ENCODE measurements at regions not wholly inside any gene's neighbourhood (a gene's known extent, or its start where the extent isn't known, plus 50 kb on each side); places are given as distances from the start of the nearest gene placed in this dataset.

DNA sequence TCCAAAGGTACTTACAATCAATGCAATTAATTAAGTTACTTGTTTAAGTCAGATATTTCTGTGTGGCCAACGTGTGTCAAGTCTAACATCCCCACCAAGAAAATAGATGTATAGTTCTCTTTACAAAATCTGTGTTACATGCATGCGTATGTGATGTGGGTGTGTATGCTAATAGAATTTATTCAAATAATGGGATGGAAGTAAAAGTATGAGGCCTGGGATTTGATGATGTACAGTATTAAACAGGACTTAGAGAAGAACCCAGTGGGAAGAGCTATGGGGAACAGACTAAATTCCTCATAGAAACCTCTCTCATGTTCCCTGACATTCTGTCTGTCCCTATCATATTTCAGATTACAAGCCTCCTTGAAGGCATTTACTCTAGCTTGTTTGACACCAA lies 72.5 kb downstream of the IFI44 start:
- no peak for DNase-seq
- intact Hi-C loops (cut with micrococcal nuclease; ENCODE audit: unreplicated experiment) = no loop called here
- Mint-ChIP-seq H3K4me1 (ENCODE audit: low read depth, unreplicated experiment) (no peaks in the 10 kb centered on the region), H3K4me3 (ENCODE audit: low read depth, unreplicated experiment) (no peak overlapping the region), H3K9me3 (ENCODE audit: low read depth, unreplicated experiment) (no peaks in the 10 kb centered on the region), H3K36me3 (ENCODE audit: insufficient read depth, unreplicated experiment) (no peaks in the 10 kb centered on the region), H3K27me3 (ENCODE audit: unreplicated experiment) (no peaks in the 10 kb centered on the region), H3K27ac (ENCODE audit: unreplicated experiment) (no peak overlapping the region)
- TF ChIP-seq, protein P1, sequence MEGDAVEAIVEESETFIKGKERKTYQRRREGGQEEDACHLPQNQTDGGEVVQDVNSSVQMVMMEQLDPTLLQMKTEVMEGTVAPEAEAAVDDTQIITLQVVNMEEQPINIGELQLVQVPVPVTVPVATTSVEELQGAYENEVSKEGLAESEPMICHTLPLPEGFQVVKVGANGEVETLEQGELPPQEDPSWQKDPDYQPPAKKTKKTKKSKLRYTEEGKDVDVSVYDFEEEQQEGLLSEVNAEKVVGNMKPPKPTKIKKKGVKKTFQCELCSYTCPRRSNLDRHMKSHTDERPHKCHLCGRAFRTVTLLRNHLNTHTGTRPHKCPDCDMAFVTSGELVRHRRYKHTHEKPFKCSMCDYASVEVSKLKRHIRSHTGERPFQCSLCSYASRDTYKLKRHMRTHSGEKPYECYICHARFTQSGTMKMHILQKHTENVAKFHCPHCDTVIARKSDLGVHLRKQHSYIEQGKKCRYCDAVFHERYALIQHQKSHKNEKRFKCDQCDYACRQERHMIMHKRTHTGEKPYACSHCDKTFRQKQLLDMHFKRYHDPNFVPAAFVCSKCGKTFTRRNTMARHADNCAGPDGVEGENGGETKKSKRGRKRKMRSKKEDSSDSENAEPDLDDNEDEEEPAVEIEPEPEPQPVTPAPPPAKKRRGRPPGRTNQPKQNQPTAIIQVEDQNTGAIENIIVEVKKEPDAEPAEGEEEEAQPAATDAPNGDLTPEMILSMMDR (IDR thresholded peaks at IDR 0.05; ENCODE audit: unreplicated experiment) = no peak
- no TSS peak for BruUV-seq (replicated peaks)
- CTCF ChIA-PET = interaction anchor here (0.5 kb wide), 1 partner anchor 582 kb away, joined by 3 read pairs; no protein-coding TSS in a partner anchor

DNA sequence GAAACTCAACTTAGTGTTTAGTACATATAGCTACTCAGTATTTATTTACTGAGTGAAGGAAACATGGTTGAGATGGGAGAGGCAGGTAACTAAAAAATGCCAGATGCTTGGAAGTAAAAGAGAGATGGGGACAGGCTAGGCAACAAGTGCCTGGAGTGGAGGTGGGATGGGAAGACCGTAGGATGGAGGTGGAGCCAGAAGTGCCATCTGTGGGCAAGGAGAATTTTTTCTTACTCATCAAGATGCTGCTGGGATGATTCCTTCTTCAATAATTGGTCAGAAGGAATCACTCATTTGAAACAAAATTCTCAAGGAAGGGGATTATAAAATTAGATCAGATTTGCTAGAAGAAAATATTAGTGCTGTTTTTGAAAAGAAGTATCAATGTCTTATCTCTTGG lies 72.9 kb downstream of the IFI44 start:
- no peak for DNase-seq
- Mint-ChIP-seq H3K36me3 (ENCODE audit: insufficient read depth, unreplicated experiment) (no peaks in the 10 kb centered on the region), H3K4me1 (ENCODE audit: low read depth, unreplicated experiment) (no peaks in the 10 kb centered on the region), H3K27ac (ENCODE audit: unreplicated experiment) (no peak overlapping the region), H3K27me3 (ENCODE audit: unreplicated experiment) (no peaks in the 10 kb centered on the region), H3K9me3 (ENCODE audit: low read depth, unreplicated experiment) (no peaks in the 10 kb centered on the region), H3K4me3 (ENCODE audit: low read depth, unreplicated experiment) (no peak overlapping the region)
- TF ChIP-seq, protein P1 (IDR thresholded peaks at IDR 0.05; ENCODE audit: unreplicated experiment) = no peak
- BruUV-seq (replicated peaks) = no TSS peak
- CTCF ChIA-PET = interaction anchor here (0.5 kb wide), 1 partner anchor 582 kb away, joined by 3 read pairs; no protein-coding TSS in a partner anchor
- intact Hi-C loops (cut with micrococcal nuclease; ENCODE audit: unreplicated experiment) = no loop called here

DNA sequence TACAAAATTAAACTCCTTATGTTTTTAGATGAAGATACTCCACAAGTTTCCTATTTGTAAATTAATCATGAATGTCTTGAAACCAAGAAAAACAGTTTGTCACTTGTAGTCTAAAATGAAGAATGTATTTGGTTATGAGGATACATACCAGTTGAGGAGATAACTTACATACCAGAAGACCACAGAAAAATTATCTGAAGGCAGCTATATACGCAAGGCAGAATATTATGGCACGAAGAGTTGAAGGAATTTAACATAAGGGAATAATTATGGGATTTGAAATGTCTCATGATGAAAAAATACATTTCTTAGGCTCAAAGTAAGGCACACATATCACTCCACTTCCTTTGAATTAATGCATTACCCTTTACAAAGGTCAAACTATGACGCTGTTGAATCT lies 73.3 kb downstream of the IFI44 start:
- Mint-ChIP-seq H3K27ac (ENCODE audit: unreplicated experiment) (no peak overlapping the region), H3K4me3 (ENCODE audit: low read depth, unreplicated experiment) (no peak overlapping the region), H3K27me3 (ENCODE audit: unreplicated experiment) (no peaks in the 10 kb centered on the region), H3K4me1 (ENCODE audit: low read depth, unreplicated experiment) (no peaks in the 10 kb centered on the region), H3K36me3 (ENCODE audit: insufficient read depth, unreplicated experiment) (no peaks in the 10 kb centered on the region), H3K9me3 (ENCODE audit: low read depth, unreplicated experiment) (no peaks in the 10 kb centered on the region)
- no peak for DNase-seq
- CTCF ChIA-PET = no interaction called here
- BruUV-seq (replicated peaks) = no TSS peak
- intact Hi-C loops (cut with micrococcal nuclease; ENCODE audit: unreplicated experiment) = no loop called here
- TF ChIP-seq, protein P1 (IDR thresholded peaks at IDR 0.05; ENCODE audit: unreplicated experiment) = no peak

DNA sequence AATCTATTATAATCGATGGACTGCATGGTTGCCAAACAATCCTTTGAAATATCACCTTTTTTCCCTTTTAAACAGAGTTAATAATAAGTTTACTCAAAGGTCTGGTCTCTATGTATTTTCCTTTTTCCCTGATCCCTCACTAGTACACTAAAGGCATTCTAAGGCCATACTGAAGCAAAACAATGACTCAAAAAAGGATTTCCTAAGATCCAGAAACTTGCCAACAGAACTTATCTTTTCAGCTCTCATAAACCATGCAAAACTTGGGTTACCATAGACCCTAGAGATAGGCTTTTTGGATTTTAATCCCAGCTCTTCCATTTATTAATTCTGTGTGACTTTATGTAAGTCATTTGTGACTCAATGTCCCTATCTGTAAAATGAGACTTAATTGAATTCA lies 77.1 kb downstream of the IFI44 start:
- no TSS peak for BruUV-seq (replicated peaks)
- intact Hi-C loops (cut with micrococcal nuclease; ENCODE audit: unreplicated experiment) = no loop called here
- H3K9me3 Mint-ChIP-seq (ENCODE audit: low read depth, unreplicated experiment) = no peaks in the 10 kb centered on the region
- DNase-seq = no peak
- no peak overlapping the region for H3K4me3 Mint-ChIP-seq (ENCODE audit: low read depth, unreplicated experiment)
- no peak overlapping the region for H3K27ac Mint-ChIP-seq (ENCODE audit: unreplicated experiment)
- CTCF ChIA-PET = no interaction called here
- TF ChIP-seq, protein P1 (IDR thresholded peaks at IDR 0.05; ENCODE audit: unreplicated experiment) = no peak
- H3K4me1 Mint-ChIP-seq (ENCODE audit: low read depth, unreplicated experiment) = no peaks in the 10 kb centered on the region
- no peaks in the 10 kb centered on the region for H3K27me3 Mint-ChIP-seq (ENCODE audit: unreplicated experiment)
- H3K36me3 Mint-ChIP-seq (ENCODE audit: insufficient read depth, unreplicated experiment) = no peaks in the 10 kb centered on the region
